H1 (cell line): ENCODE measurements at regions not wholly inside any gene's neighbourhood (a gene's known extent, or its start where the extent isn't known, plus 50 kb on each side); places are given as distances from the start of the nearest gene placed in this dataset.
A peak's percentile ranks its signal among the peaks of the same experiment; 100 is the strongest.

ENCODE experiments used
- FOSL1 ChIP-seq: IDR thresholded peaks from 2 replicates; pipeline ENCODE4 v1.6.1; 2011; ENCODE audit warnings: mild to moderate bottlenecking, low read depth, low read length, moderate library complexity; ENCODE audit not compliant: insufficient read depth
- PHF8 ChIP-seq: fragments of 200-600 bp; sonication (generic); conservative IDR thresholded peaks from 2 replicates; pipeline ENCODE4 v1.7.1; 2012; ENCODE audit warnings: low read depth, mild to moderate bottlenecking, inconsistent platforms, low read length, moderate library complexity
- POU5F1 ChIP-seq: IDR thresholded peaks from 2 replicates; pipeline ENCODE4 v1.6.1; 2011; ENCODE audit warnings: low read depth, mild to moderate bottlenecking, low read length, moderate library complexity
- TEAD4 ChIP-seq: IDR thresholded peaks from 2 replicates; pipeline ENCODE4 v1.6.1; 2012; ENCODE audit warnings: low read depth, low read length, inconsistent platforms, mixed read lengths
- TF ChIP-seq, protein P1 (sequence below): fragments of 300-600 bp; sonication (generic); IDR thresholded peaks from 2 replicates; pipeline ENCODE4 v1.7.1; 2012; ENCODE audit warnings: low read length, moderate library complexity, mild to moderate bottlenecking, inconsistent platforms; ENCODE audit not compliant: insufficient replicate concordance
- TF ChIP-seq, protein P2 (sequence below): IDR thresholded peaks from 2 replicates; pipeline ENCODE4 v1.6.1; 2012; ENCODE audit warnings: low read length, inconsistent platforms
- TF ChIP-seq, protein P3 (sequence below), 3 experiments: IDR thresholded peaks; 1 replicate in 2 of 3; 2 replicates in 1 of 3; pipeline versions ENCODE4 v1.5.1 to v1.6.1; 2011; ENCODE audit warnings: low read length in 3 of 3, mild to moderate bottlenecking in 3 of 3, inconsistent platforms in 2 of 3, low read depth in 1 of 3, moderate library complexity in 1 of 3; ENCODE audit not compliant: insufficient read depth in 1 of 3; ENCODE audit errors: control extremely low read depth in 1 of 3

DNA sequence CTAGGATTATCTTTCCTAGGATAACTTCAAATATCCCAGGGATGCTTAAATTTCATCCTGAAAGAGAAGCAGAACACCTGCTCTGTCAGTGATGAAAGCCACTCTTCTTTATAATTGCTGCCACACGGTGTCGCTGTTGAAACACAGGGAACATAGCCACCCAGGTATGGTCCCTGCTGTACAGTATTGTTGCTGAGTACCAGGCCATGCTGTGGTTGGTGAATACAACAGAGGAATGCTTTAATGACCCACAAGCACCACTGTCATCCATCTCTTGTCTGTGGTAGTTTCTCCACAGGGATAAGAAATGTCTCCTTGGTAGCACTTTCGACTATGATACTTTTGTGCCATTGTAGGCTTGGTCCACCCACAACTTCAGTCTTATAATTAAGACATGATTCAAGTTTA is 70.6 kb upstream of the STARD3NL start (continued):
- TF ChIP-seq, protein P1, sequence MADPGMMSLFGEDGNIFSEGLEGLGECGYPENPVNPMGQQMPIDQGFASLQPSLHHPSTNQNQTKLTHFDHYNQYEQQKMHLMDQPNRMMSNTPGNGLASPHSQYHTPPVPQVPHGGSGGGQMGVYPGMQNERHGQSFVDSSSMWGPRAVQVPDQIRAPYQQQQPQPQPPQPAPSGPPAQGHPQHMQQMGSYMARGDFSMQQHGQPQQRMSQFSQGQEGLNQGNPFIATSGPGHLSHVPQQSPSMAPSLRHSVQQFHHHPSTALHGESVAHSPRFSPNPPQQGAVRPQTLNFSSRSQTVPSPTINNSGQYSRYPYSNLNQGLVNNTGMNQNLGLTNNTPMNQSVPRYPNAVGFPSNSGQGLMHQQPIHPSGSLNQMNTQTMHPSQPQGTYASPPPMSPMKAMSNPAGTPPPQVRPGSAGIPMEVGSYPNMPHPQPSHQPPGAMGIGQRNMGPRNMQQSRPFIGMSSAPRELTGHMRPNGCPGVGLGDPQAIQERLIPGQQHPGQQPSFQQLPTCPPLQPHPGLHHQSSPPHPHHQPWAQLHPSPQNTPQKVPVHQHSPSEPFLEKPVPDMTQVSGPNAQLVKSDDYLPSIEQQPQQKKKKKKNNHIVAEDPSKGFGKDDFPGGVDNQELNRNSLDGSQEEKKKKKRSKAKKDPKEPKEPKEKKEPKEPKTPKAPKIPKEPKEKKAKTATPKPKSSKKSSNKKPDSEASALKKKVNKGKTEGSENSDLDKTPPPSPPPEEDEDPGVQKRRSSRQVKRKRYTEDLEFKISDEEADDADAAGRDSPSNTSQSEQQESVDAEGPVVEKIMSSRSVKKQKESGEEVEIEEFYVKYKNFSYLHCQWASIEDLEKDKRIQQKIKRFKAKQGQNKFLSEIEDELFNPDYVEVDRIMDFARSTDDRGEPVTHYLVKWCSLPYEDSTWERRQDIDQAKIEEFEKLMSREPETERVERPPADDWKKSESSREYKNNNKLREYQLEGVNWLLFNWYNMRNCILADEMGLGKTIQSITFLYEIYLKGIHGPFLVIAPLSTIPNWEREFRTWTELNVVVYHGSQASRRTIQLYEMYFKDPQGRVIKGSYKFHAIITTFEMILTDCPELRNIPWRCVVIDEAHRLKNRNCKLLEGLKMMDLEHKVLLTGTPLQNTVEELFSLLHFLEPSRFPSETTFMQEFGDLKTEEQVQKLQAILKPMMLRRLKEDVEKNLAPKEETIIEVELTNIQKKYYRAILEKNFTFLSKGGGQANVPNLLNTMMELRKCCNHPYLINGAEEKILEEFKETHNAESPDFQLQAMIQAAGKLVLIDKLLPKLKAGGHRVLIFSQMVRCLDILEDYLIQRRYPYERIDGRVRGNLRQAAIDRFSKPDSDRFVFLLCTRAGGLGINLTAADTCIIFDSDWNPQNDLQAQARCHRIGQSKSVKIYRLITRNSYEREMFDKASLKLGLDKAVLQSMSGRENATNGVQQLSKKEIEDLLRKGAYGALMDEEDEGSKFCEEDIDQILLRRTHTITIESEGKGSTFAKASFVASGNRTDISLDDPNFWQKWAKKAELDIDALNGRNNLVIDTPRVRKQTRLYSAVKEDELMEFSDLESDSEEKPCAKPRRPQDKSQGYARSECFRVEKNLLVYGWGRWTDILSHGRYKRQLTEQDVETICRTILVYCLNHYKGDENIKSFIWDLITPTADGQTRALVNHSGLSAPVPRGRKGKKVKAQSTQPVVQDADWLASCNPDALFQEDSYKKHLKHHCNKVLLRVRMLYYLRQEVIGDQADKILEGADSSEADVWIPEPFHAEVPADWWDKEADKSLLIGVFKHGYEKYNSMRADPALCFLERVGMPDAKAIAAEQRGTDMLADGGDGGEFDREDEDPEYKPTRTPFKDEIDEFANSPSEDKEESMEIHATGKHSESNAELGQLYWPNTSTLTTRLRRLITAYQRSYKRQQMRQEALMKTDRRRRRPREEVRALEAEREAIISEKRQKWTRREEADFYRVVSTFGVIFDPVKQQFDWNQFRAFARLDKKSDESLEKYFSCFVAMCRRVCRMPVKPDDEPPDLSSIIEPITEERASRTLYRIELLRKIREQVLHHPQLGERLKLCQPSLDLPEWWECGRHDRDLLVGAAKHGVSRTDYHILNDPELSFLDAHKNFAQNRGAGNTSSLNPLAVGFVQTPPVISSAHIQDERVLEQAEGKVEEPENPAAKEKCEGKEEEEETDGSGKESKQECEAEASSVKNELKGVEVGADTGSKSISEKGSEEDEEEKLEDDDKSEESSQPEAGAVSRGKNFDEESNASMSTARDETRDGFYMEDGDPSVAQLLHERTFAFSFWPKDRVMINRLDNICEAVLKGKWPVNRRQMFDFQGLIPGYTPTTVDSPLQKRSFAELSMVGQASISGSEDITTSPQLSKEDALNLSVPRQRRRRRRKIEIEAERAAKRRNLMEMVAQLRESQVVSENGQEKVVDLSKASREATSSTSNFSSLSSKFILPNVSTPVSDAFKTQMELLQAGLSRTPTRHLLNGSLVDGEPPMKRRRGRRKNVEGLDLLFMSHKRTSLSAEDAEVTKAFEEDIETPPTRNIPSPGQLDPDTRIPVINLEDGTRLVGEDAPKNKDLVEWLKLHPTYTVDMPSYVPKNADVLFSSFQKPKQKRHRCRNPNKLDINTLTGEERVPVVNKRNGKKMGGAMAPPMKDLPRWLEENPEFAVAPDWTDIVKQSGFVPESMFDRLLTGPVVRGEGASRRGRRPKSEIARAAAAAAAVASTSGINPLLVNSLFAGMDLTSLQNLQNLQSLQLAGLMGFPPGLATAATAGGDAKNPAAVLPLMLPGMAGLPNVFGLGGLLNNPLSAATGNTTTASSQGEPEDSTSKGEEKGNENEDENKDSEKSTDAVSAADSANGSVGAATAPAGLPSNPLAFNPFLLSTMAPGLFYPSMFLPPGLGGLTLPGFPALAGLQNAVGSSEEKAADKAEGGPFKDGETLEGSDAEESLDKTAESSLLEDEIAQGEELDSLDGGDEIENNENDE: no peak
- 0 out of 2 replicates have a peak, but pooled peaks have one; percentile 45 for TF ChIP-seq TEAD4
- TF ChIP-seq, protein P2, sequence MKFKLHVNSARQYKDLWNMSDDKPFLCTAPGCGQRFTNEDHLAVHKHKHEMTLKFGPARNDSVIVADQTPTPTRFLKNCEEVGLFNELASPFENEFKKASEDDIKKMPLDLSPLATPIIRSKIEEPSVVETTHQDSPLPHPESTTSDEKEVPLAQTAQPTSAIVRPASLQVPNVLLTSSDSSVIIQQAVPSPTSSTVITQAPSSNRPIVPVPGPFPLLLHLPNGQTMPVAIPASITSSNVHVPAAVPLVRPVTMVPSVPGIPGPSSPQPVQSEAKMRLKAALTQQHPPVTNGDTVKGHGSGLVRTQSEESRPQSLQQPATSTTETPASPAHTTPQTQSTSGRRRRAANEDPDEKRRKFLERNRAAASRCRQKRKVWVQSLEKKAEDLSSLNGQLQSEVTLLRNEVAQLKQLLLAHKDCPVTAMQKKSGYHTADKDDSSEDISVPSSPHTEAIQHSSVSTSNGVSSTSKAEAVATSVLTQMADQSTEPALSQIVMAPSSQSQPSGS: no peak
- TF ChIP-seq PHF8: no peak
- TF ChIP-seq, protein P3, sequence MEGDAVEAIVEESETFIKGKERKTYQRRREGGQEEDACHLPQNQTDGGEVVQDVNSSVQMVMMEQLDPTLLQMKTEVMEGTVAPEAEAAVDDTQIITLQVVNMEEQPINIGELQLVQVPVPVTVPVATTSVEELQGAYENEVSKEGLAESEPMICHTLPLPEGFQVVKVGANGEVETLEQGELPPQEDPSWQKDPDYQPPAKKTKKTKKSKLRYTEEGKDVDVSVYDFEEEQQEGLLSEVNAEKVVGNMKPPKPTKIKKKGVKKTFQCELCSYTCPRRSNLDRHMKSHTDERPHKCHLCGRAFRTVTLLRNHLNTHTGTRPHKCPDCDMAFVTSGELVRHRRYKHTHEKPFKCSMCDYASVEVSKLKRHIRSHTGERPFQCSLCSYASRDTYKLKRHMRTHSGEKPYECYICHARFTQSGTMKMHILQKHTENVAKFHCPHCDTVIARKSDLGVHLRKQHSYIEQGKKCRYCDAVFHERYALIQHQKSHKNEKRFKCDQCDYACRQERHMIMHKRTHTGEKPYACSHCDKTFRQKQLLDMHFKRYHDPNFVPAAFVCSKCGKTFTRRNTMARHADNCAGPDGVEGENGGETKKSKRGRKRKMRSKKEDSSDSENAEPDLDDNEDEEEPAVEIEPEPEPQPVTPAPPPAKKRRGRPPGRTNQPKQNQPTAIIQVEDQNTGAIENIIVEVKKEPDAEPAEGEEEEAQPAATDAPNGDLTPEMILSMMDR (IDR thresholded peaks at IDR 0.05; ENCODE audit: control extremely low read depth in 1 of 3, insufficient read depth in 1 of 3, low read depth in 1 of 3, low read length in 3 of 3): peak; percentile 50 to 91 (median 83)
- TF ChIP-seq POU5F1: no peak
- TF ChIP-seq FOSL1: no peak
